Neural crest cell (in vitro differentiated cells): ENCODE measurements at regions not wholly inside any gene's neighbourhood (a gene's known extent, or its start where the extent isn't known, plus 50 kb on each side); places are given as distances from the start of the nearest gene placed in this dataset.

Experiments used
- DNase-seq: peaks from one replicate; pipeline ENCODE4 v3.0.0; 2021; ENCODE audit warnings: low read depth, mixed read lengths, low spot score
- H3K27ac Mint-ChIP-seq: one replicate; pipeline ENCODE4 v1.8.0; 2021; ENCODE audit warnings: mild to moderate bottlenecking, mixed read lengths; ENCODE audit not compliant: unreplicated experiment
- H3K27me3 Mint-ChIP-seq: 2 replicates; pipeline ENCODE4 v1.8.0; 2021; ENCODE audit warnings: low read depth, mild to moderate bottlenecking, mixed read lengths
- H3K36me3 Mint-ChIP-seq: 2 replicates; pipeline ENCODE4 v1.8.0; 2021; ENCODE audit warnings: low read depth, mild to moderate bottlenecking, mixed read lengths
- H3K4me1 Mint-ChIP-seq: 2 replicates; pipeline ENCODE4 v1.8.0; 2021; ENCODE audit warnings: mixed read lengths
- H3K4me3 Mint-ChIP-seq: one replicate; pipeline ENCODE4 v1.8.0; 2021; ENCODE audit warnings: mild to moderate bottlenecking, mixed read lengths
- H3K9me3 Mint-ChIP-seq: 2 replicates; pipeline ENCODE4 v1.8.0; 2021; ENCODE audit warnings: mixed read lengths
- TF ChIP-seq, protein P1 (sequence below): fragments of 200-600 bp; sonication (generic); conservative IDR thresholded peaks from 2 replicates; pipeline ENCODE4 v1.5.0; 2021; ENCODE audit warnings: antibody characterized with exemption, mild to moderate bottlenecking

DNA sequence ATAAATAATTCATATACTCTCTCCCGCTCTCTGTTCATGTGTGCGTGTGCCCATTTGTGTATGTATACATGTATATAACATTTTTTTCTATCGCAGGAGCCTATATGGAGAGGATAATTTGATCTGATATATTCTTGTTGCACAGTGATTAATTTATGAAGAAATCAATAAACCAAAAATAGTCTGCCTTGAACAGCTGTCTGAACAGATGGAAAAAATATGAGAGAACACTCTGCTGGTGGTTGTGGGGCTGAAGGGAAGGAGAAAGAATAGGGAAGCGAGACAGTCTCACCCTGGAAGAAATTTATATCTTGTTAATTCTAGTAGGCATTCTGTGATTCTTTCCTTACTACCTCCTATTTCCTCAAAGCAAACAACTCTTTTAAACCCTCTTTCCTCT, 96.6 kb upstream of the B3GAT2 start:
- no peaks in the 10 kb centered on the region for H3K4me1 Mint-ChIP-seq
- no peaks in the 10 kb centered on the region for H3K9me3 Mint-ChIP-seq
- no peaks in the 10 kb centered on the region for H3K36me3 Mint-ChIP-seq
- no peak for DNase-seq
- H3K4me3 Mint-ChIP-seq, result no peak overlapping the region
- no peak overlapping the region for H3K27ac Mint-ChIP-seq
- no peaks in the 10 kb centered on the region for H3K27me3 Mint-ChIP-seq
- TF ChIP-seq, protein P1, sequence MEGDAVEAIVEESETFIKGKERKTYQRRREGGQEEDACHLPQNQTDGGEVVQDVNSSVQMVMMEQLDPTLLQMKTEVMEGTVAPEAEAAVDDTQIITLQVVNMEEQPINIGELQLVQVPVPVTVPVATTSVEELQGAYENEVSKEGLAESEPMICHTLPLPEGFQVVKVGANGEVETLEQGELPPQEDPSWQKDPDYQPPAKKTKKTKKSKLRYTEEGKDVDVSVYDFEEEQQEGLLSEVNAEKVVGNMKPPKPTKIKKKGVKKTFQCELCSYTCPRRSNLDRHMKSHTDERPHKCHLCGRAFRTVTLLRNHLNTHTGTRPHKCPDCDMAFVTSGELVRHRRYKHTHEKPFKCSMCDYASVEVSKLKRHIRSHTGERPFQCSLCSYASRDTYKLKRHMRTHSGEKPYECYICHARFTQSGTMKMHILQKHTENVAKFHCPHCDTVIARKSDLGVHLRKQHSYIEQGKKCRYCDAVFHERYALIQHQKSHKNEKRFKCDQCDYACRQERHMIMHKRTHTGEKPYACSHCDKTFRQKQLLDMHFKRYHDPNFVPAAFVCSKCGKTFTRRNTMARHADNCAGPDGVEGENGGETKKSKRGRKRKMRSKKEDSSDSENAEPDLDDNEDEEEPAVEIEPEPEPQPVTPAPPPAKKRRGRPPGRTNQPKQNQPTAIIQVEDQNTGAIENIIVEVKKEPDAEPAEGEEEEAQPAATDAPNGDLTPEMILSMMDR, result no peak

DNA sequence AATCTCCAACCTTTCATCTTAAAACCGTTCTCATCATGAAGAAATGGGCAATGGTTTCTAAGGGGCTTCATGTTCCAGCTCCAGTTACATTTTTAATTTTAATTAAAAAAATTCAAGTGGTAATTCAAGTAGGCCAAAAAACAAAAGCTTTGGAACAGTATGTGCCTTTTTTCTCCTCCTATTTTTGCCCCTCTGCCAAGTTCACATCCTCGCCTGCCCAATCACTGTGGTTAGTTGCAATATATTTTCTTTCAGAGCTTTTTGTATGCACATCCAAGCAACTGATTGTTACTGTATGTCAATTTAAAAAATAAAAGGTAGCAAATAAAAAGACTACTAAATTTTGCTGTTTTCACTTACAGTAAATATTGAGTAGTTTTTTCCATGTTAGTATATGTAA, 99.8 kb upstream of the B3GAT2 start:
- H3K4me1 Mint-ChIP-seq, result no peaks in the 10 kb centered on the region
- no peaks in the 10 kb centered on the region for H3K36me3 Mint-ChIP-seq
- H3K4me3 Mint-ChIP-seq, result no peak overlapping the region
- DNase-seq, result no peak
- TF ChIP-seq, protein P1, result no peak
- H3K9me3 Mint-ChIP-seq, result no peaks in the 10 kb centered on the region
- H3K27ac Mint-ChIP-seq, result no peak overlapping the region
- no peaks in the 10 kb centered on the region for H3K27me3 Mint-ChIP-seq

DNA sequence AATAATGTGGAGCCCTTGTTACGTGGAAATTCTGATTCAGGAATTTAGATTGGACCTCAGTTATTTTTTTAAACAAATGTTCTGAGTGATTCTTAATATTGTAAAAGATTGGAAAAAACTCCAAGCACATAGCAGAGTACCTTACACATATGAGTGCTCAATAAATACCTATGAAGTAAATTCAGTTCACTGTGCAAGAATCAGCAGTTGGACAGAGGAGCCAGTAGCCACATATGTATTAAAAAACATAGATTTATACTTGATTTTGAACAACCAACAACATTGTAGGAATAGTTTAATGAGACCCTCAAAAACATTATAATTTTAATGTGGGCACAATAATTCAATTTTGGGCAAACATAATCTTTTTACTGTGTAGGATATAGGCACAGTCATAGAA, 109.3 kb upstream of the B3GAT2 start:
- H3K4me3 Mint-ChIP-seq, result no peak overlapping the region
- no peak overlapping the region for H3K27ac Mint-ChIP-seq
- peaks cover 10% of the 10 kb centered on the region for H3K9me3 Mint-ChIP-seq
- TF ChIP-seq, protein P1, result no peak
- no peaks in the 10 kb centered on the region for H3K4me1 Mint-ChIP-seq
- no peaks in the 10 kb centered on the region for H3K27me3 Mint-ChIP-seq
- no peaks in the 10 kb centered on the region for H3K36me3 Mint-ChIP-seq
- DNase-seq, result no peak

DNA sequence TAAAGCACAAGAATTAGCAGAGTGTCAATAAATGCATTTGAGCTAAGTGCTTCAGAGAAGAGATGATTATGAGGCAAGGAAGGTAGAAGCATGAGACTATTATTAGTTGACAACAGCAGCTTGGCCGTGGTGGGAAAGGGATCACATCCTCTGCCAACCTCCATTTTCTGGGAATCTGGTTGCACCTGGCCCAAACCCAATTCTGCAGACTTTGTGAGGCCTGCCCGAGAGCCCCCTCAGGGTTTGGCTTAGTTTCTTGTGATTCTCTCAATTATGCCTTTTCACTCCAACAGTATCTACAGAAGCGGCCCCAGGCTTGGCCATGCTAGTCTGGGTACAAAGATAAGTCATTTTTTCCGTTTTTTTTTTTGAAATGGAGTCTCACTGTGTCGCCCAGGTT, 111.0 kb upstream of the B3GAT2 start:
- TF ChIP-seq, protein P1, result no peak
- Mint-ChIP-seq H3K9me3 (peaks cover 6% of the 10 kb centered on the region), H3K4me1 (no peaks in the 10 kb centered on the region), H3K36me3 (no peaks in the 10 kb centered on the region), H3K4me3 (no peak overlapping the region), H3K27me3 (no peaks in the 10 kb centered on the region), H3K27ac (no peak overlapping the region)
- no peak for DNase-seq

- Mint-ChIP-seq H3K27me3 (peaks cover 2% of the 10 kb centered on the region), H3K4me3 (no peak overlapping the region), H3K27ac (no peak overlapping the region), H3K4me1 (no peaks in the 10 kb centered on the region), H3K9me3 (peaks cover 6% of the 10 kb centered on the region), H3K36me3 (no peaks in the 10 kb centered on the region)
- TF ChIP-seq, protein P1, result no peak
- DNase-seq, result no peak
These were observed 115.6 kb upstream of the B3GAT2 start for GRCh38 chr6:71072508-71072907.

DNA sequence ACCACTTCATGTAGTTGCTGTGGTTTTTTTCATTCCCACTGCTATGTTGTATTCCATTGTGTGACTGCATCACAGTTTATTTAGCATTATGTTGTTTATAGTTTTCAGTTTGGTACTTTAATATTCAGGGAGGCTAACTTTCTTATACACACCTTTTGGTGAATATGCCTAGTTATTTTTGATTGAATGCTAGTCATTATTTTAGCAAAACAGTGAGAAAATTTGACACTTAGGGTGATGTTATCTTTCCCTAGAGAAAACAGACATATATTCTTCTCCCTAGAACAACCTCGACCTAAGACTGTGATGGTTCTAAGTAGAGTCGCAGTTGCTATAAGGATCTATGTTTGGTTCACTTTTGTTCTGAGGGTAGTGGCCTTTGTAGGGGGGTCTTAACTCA, 120.8 kb upstream of the B3GAT2 start:
- H3K4me3 Mint-ChIP-seq, result no peak overlapping the region
- peaks cover 2% of the 10 kb centered on the region for H3K27me3 Mint-ChIP-seq
- TF ChIP-seq, protein P1, result no peak
- DNase-seq, result no peak
- no peak overlapping the region for H3K27ac Mint-ChIP-seq
- no peaks in the 10 kb centered on the region for H3K4me1 Mint-ChIP-seq
- H3K36me3 Mint-ChIP-seq, result no peaks in the 10 kb centered on the region
- peaks cover 6% of the 10 kb centered on the region for H3K9me3 Mint-ChIP-seq
